ENCODE measurements at regions not wholly inside any gene's neighbourhood (a gene's known extent, or its start where the extent isn't known, plus 50 kb on each side); places are given as distances from the start of the nearest gene placed in this dataset.
"Not testable (repeated sequence)": the region's sequence is repeated elsewhere in the genome, so short reads cannot be mapped to it uniquely, and the experiment has no call there.

- DNase-seq (ENCODE audit: low read depth): no peak
These were observed 250.0 kb downstream of the ABCC12 start for GRCh38 chr16:47905771-47906170.

DNA sequence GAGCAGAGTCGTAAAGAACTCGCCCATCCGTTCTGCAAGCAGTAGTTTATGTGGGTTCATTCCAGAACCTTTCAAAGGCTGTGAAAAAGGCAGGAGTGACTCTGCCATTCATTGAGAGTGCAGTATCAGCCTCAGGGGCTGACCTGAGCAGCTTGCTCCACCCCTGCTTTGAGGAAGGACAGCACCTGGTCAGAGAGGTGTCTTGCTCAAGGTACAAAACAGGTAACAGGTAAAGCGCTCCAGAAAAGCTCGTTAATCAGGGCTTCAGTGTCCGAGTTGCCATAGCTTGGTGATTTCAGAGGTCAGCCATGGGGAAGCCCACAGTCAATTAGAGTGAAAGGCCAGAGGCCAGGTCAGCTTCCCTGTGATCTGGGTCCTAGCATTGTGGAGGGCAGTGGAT lies 251.1 kb downstream of the ABCC12 start:
- no peak for DNase-seq (ENCODE audit: low read depth)

DNA sequence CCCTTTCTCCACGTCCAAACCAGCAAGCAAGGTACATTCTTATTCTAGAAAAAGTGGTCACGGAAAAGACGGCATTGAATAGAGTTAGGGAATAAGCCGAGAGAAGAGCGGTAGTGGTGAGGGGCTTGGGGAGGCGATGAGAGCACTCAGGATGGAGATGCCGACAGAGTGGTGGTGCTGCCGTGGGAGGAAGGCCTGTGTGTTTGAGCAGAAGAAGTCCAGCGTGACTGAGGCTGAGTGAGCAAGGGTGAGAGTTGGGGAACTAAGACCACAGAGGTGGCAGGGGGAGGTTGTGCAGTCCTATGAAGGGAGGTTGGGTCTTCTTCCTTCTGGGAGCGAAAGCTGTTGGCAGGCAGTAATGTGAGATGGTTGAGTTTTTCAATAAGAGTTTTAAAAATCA lies 252.3 kb downstream of the ABCC12 start:
- DNase-seq (ENCODE audit: low read depth): no peak

GRCh38 chr16:47897105-47897504 lies 258.7 kb downstream of the ABCC12 start:
- DNase-seq (ENCODE audit: low read depth): not testable (repeated sequence)

DNA sequence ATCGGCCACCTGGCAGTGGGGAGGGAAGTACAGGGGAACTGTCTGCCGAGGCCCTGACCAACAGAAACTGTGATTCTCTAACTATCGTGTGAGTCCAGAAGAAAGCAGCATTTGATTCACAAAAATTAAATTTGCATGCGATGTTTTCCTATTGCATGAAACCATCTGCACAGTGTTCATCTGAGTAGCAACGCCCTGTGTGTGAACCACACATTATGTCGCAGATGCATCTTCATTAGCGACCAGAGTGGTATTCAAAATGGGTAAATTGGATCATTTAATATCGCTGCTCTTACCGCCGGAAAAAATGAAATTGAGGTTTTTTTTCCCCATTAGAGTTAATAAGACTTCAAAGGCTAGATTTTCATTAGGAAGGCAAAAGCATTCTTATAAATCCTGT lies 260.6 kb downstream of the ABCC12 start:
- DNase-seq (ENCODE audit: low read depth): no peak

- no peak for DNase-seq (ENCODE audit: low read depth)
These were observed 262.8 kb downstream of the ABCC12 start for GRCh38 chr16:47892999-47893398.

GRCh38 chr16:47888734-47889133 lies 267.1 kb downstream of the ABCC12 start:
- DNase-seq (ENCODE audit: low read depth): no peak

DNA sequence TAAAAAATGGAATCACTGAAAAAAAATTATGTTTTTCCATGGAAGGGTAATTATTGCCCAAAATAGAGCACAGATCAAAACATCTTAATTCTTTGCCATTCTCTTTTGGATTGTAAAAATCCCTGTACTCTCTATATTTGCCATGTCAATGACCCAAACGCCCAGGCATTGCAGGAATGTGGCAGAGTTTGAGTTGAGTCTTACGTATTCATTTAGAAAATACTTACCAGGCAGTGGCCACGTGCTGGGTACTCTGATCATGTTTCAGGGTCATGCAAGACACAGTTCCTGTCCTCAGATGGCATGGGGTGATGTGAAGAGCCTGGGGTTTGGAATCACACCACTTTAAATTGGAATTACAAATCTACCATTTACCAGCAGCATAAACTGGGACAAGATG lies 267.7 kb downstream of the ABCC12 start:
- DNase-seq (ENCODE audit: low read depth): peak; percentile 23

DNA sequence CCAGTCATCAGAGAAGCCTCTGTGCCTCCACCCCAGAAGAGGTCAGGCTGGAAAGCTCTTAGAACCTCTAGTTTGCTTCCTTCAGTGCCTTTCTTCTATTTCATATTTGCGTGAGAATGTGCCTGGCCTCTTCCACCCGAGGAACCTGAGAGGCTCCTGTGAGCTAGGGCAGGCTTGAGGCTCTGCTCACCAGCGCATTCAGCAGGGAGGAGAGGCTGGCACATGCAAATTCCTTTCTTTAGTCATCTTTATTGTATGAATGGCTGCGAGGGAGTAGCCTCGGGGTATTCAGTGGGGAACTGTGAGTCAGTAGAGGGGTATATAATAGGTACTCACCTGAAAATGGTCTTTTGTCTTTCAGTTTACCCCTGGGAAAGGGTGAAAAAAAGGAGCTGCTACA lies 268.3 kb downstream of the ABCC12 start:
- no peak for DNase-seq (ENCODE audit: low read depth)

- no peak for DNase-seq (ENCODE audit: low read depth)
These were observed 269.0 kb downstream of the ABCC12 start for GRCh38 chr16:47886631-47887415.

- DNase-seq (ENCODE audit: low read depth): no peak
These were observed 269.7 kb downstream of the ABCC12 start for GRCh38 chr16:47886139-47886538.

DNA sequence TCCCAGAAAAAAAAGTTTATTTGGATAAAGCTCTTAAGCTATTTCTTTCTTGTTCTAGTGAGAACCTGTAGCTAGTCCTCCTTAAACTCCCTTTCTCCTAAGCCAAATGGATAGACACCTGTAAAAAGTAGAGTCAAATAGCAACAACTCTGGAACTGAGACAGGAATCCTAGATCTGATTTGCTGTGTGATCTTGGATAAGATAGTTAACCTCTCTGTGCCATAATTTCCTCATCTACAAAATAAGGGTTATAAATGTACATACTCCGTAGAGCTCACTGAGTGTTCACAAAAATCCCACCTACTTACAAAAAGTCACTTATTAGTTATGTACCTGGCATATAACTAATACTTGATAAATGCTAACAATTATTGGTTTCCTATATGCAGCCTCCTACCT lies 270.3 kb downstream of the ABCC12 start:
- DNase-seq (ENCODE audit: low read depth): no peak

DNA sequence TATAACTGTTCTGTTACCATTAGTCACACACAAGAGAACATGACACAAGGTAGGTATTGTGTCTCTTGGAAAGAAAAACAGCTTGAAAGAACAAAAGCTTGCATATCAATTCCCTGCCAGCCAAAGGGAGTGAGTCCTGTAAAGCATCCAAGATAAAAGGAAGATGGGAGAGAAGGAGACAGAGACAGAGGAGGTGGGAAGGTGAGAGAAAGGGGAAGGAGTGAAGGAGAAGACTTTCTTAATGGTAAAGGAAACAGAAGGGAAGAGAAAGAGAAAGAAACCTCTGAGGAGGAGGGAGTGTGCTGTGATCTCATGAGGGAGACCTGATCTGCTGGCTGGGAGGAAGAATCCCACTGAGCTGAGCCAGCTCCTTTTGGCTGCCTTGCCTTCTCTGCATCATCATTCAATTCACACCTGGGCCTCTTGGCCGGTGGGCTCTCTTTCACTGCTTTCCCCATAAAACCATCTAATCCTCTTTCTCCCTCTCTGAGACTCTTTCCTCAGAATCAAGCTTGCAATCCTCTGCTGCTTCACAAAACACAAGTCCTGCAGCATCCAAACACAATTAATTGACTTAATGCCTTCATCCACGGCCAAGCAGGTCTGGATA lies 271.6 kb downstream of the ABCC12 start:
- DNase-seq (ENCODE audit: low read depth): no peak

DNA sequence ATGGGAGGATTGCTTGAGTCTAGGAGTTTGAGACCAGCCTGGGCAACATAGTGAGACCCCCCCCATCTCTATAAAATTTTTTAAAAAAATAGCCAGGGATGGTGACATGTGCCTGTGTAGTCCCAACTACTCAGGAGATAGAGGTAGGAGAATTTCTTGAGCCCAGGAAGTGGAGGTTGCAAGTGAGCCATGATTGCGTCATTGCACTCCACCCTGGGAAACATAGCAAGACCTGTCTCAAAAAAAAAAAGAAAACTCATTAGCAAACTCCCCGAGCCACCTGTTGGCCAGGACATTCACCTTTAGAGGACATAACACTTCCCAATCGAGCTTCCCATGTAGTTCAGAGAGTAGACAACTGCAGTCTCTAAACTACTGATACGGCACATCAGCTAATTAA lies 274.2 kb downstream of the ABCC12 start:
- no peak for DNase-seq (ENCODE audit: low read depth)

GRCh38 chr16:47880653-47881052 lies 275.1 kb downstream of the ABCC12 start:
- no peak for DNase-seq (ENCODE audit: low read depth)

DNA sequence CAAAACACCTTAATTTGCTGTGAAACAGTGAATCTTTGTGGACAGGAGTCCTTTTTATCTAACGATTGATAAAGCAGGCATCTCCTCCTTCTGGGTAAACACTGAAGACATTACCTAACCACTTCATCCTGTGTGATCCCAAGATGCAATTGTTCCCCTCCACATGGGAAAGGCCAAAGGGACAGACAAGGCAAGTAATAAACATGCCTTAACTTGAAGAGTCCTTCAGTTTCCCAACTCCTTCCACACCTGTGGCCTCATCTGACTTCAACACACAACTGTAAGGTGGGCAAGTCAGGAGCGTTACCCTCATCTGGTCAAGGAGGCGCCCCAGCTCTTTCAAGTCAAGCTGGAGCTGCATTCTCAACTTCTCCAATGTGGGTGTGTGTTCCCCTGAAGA lies 278.6 kb downstream of the ABCC12 start:
- DNase-seq (ENCODE audit: low read depth): no peak

DNA sequence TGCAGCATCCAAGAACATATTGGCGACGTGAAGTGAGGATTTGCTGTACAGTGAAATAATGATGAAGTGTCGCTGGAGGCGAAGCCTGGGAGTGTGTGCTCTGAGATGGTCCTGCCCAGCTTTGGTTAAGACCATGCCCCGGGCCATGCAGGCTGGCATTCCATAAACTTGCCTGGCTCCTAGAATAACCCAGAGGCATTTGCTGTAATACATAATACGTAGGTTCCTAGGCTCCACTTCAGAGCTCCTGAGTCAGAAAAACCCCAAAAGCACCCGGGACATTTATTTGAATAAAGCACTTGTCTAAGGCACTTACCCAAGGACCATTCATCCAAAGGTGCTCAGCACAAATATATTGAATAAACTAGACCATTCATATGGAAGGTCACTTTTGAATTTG lies 279.3 kb downstream of the ABCC12 start:
- no peak for DNase-seq (ENCODE audit: low read depth)

DNA sequence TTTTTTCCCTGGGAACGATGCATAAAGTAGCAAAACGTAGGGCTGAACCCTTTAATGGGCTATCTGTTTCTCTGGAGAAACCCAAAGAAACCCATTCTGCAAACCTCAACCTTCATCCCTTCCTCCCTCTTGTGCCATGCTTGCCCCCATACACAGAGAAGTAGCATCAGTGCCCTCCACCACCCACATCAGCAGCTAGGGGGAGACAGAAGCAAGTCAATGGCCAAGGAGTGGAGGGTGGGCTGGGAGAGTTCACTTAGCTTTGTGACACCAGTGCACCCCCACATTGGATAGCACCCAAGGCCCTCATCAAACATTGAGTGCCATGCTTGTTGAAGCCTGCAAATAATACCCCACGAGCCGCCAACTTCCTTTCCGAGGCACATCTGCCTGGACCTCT lies 282.4 kb downstream of the ABCC12 start:
- no peak for DNase-seq (ENCODE audit: low read depth)

- no peak for DNase-seq (ENCODE audit: low read depth)
These were observed 283.6 kb downstream of the ABCC12 start for GRCh38 chr16:47872225-47872624.

DNA sequence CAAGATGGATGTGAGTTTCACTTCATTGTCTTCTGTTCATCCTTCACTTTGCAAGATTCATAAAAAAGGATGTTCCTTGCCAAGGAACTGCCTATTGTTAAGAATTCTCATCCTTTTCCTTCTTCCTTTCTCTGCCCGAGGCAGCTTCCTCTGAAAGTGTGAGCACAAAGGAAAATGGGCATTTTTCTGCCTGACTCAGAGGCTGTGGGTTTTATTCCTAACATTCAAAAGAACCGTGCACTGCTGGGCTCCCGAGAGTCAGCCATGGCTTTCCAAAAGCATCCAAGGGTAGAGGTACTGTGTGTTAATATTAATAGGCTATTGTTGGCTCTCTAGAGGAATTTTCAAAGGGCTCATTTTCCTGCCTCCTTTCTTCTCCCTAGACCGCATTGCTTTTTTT lies 289.4 kb downstream of the ABCC12 start:
- no peak for DNase-seq (ENCODE audit: low read depth)

- DNase-seq (ENCODE audit: low read depth): no peak
These were observed 290.4 kb downstream of the ABCC12 start for GRCh38 chr16:47865337-47865855.

GRCh38 chr16:47864262-47864661 lies 291.5 kb downstream of the ABCC12 start:
- DNase-seq (ENCODE audit: low read depth): not testable (repeated sequence)

- no peak for DNase-seq (ENCODE audit: low read depth)
These were observed 293.8 kb downstream of the ABCC12 start for GRCh38 chr16:47861999-47862398.
